GM10248 (cell line): ENCODE measurements at regions not wholly inside any gene's neighbourhood (a gene's known extent, or its start where the extent isn't known, plus 50 kb on each side); places are given as distances from the start of the nearest gene placed in this dataset.

Experiments used
- CTCF ChIA-PET: fragments of 300-600 bp; sonication (Branson Sonifier 250); formaldehyde crosslinking; extraction: SDS; loops from one replicate; lab custom pipeline; 2021; ENCODE audit warnings: antibody characterized with exemption; lab: Yijun Ruan, JAX
- POLR2A ChIA-PET: fragments of 350-650 bp; sonication (Branson Sonifier 250); formaldehyde crosslinking; extraction: SDS; loops from one replicate; lab custom pipeline; 2020; ENCODE audit warnings: antibody characterized with exemption; lab: Yijun Ruan, JAX
- DNase-seq: peaks from one replicate; pipeline ENCODE4 v3.0.0; 2012; ENCODE audit errors: extremely low spot score
- CTCF ChIP-seq: IDR thresholded peaks from 2 replicates; pipeline ENCODE4 v1.5.1; 2012; ENCODE audit warnings: mild to moderate bottlenecking, low read depth; ENCODE audit errors: extremely low read depth, missing control alignments, control extremely low read depth

- no peak for TF ChIP-seq CTCF
- POLR2A ChIA-PET, result no interaction called here
- CTCF ChIA-PET, result no interaction called here
- DNase-seq, result no peak
These were observed 81.3 kb upstream of the MOCS1 start for GRCh38 chr6:40015530-40015929.

GRCh38 chr6:40011844-40012243, 77.6 kb upstream of the MOCS1 start:
- ChIA-PET POLR2A (no interaction called here), CTCF (no interaction called here)
- no peak for DNase-seq
- TF ChIP-seq CTCF, result no peak

- TF ChIP-seq CTCF, result no peak
- POLR2A ChIA-PET, result no interaction called here
- DNase-seq, result no peak
- CTCF ChIA-PET, result interaction anchor here (0.9 to 1.1 kb wide), 2 partner anchors 8 to 18 kb away, joined by 3 read pairs; no protein-coding TSS in a partner anchor
These were observed 66.8 kb upstream of the MOCS1 start for GRCh38 chr6:40000964-40001515.

- ChIA-PET POLR2A (no interaction called here), CTCF (no interaction called here)
These were observed 65.0 kb upstream of the MOCS1 start for GRCh38 chr6:39999006-39999867.

GRCh38 chr6:39998126-39998525, 63.9 kb upstream of the MOCS1 start:
- no peak for DNase-seq
- POLR2A ChIA-PET, result no interaction called here
- no peak for TF ChIP-seq CTCF
- CTCF ChIA-PET, result no interaction called here

More at GRCh38 chr6:39999006-39999867, 65.0 kb upstream of the MOCS1 start:
- no peak for DNase-seq
- no peak for TF ChIP-seq CTCF

- no peak for TF ChIP-seq CTCF
- ChIA-PET CTCF (no interaction called here), POLR2A (no interaction called here)
- no peak for DNase-seq
These were observed 62.9 kb upstream of the MOCS1 start for GRCh38 chr6:39997101-39997635.
